HG03039 (cell line): ENCODE measurements at regions not wholly inside any gene's neighbourhood (a gene's known extent, or its start where the extent isn't known, plus 50 kb on each side); places are given as distances from the start of the nearest gene placed in this dataset.
"Not testable (repeated sequence)": the region's sequence is repeated elsewhere in the genome, so short reads cannot be mapped to it uniquely, and the experiment has no call there.

Source experiments
- ATAC-seq: cut with Tn5 transposase; IDR thresholded peaks from one replicate; pipeline ENCODE4 v1.9.1; 2021; ENCODE audit warnings: mild to moderate bottlenecking, moderate library complexity; ENCODE audit not compliant: unreplicated experiment

DNA sequence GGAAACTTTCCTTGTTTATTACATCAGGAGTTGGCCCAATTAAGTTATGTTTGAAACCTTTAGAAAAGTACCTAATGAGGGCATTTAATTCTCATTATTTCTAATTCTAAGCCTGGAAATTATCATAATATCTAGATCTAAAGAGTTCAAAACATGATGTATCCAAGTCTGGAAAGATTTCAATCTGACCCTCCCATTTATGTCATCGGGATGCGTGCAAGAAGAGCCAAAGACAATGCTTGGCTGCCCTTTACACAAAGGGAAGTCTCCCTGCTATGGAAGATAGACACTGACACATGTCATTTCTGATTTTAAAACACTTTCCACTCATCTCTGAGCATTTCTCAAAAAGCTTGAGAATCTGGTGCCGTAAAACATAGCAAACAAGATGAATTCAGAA lies 222.4 kb downstream of the ANTXR2 start:
- ATAC-seq, result no peak

DNA sequence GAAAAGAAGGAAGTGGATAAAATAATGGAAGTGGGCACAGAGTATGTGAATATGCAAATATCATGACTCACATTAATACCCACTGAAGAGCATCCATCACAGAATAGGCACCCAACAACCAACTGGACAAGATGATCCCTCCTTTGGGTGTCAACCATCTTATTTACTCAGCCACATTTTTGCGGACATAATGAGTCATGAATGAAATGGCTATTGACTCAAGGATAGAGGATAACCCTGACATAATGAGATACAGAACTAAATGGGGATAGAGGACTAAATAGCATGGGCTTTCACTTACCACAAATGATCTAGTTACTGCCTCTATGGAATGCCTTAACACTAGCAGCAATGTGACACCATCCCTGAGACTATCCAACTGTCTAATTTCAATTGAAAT lies 224.7 kb downstream of the ANTXR2 start:
- ATAC-seq, result no peak

DNA sequence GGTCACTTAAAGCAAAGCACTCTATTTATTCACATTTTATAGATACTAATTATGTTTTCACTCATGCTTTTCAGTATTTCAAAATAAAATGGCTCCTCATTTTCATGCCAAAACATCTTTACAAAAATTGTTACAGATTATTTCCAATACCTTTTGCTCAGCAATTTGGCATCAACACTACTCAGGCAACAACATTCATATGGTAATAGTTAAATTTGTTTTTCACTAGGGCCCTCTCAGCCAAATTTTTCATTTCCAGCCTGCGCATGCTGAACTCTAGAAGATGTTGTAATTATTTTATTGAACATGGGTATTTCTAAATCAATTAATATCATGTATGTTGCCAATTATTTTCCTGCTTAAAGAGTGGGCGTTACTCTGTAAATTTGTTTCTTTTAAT lies 225.6 kb downstream of the ANTXR2 start:
- ATAC-seq, result no peak

DNA sequence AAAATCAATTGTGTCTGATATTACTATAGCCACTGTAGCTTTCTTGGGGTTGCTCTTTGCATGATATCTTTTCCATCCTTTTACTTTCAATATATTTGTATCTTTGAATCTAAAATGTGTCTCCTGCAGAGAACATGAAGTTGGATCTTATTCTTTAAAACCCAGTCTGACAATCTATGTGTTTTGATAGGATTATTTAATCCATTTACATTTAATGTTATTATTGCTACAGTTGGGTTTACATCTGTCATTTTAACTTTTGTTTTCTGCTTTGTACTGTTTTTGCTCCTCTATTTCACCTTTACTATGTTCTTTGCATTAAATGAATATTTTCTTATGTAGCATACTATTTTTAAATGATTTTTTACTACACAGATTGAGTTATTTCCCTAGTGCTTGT lies 230.9 kb downstream of the ANTXR2 start:
- ATAC-seq, result no peak

DNA sequence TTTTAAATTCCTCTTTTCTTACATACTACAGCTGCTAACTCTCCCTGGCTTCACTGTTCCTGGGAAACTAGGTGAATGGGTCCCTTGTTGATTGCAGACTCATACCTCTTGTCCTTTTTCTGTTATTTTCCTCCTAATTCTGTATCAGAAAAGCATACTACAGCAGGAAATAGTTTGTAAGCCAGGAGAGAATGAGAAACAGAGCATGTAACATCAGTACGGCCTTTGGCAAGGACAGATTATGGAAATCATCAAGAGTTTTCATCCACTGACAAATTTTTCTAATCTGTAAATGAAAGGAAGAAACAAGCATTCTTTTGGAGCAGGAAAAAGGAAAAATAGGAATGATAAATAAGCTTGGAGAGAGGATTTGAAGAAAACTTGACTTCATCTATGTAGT lies 239.2 kb downstream of the ANTXR2 start:
- ATAC-seq, result no peak

DNA sequence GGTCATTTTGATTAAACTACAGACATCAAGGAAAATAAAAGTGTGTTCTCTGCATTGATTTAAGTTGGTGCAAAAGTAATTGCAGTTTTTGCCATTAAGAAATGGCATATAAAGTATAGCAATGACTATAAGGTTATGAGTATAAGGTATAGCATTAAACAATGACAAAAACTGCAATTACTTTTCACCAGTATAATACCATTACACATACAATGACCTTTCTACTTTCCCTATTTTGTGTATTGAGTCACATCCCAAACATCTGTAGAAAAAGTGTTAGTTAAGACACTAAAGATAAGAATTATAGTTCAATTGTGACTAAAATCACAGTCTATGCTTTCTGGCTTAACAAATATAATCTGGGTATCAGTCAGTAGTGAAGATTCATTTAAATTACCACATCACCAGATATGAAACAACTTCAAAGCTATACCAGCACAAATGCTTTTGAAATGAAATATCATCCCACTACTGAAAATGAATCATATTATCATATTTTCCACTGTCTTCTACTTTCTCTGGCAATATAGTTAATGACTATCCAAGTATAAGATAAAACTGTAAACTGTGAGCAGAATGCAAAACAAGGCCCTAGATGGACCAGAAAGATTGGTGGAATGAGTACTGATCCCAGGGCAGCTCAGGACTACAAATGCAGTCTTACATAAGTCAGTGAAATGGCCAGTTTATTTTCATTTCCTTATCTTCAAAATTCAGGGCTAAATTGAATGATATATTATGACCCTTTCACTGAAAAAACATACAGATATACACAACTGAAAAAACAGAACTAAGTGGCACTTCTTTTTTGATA lies 241.1 kb downstream of the ANTXR2 start:
- no peak for ATAC-seq

DNA sequence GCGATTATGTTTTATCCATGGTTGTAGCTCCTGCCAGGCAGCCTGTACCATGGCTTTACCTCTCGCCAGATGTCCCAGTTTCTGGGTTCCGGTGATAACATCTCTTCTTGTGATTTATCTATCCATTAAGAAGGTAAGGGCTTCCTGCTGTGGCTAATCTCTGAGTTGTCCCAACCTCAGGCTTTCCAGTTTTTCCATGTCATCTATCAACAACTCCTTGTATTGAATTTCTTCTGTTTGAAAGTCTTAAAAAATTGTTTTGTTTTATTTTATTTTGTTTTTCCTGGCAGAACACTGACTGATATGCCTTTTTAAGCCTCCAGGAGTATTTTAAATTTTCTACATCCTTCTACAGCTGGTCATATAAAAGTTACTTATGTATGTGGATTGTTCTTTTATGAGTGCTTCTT lies 241.9 kb downstream of the ANTXR2 start:
- ATAC-seq, result no peak

DNA sequence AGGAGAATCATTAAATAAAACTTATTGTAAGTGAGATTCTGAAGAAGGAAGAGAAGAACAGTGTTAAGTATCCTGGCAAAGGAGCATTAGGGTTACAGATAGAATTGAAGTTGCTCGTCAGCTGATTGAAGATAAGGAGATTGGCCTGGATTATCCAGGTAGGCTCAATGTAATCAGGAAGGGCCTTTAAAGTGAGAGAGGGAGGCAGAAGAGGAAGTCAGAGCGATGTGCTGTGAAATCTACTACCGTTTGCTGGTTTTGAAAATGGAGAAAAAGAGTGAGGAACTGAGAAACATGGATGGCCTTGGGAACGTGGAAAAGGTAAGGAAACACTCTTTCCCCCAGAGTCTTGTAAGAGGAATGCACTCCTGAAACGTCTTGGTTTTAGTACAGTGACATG lies 245.7 kb downstream of the ANTXR2 start:
- ATAC-seq, result no peak

DNA sequence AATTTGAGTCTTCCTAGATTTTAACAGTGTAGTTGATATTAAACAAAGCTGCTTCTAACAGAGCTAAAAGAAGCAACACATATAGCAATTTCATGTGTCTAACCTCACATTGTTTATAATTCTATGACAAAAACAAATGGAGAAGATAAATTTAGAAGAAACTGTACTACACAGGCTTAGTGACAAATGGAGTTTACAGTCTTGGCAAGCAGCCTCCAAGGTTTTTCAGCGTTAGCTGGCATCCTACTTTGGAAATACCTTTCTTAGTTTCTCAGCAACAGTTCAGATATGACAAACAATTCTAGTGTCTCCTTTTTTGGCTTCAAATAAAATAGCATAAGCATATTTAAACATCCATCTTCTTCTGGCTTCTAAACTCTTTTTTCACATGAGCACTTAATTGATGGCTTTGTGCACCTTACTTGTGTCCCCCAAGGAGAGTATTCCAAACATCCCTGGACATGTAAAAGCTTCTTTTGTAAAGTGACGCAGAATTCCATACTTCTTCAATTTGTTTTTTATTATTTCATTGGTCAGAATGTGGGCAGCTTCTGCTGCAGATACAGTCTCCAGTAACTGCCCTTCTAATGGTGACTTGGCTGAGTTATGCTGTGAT lies 249.8 kb downstream of the ANTXR2 start:
- no peak for ATAC-seq

DNA sequence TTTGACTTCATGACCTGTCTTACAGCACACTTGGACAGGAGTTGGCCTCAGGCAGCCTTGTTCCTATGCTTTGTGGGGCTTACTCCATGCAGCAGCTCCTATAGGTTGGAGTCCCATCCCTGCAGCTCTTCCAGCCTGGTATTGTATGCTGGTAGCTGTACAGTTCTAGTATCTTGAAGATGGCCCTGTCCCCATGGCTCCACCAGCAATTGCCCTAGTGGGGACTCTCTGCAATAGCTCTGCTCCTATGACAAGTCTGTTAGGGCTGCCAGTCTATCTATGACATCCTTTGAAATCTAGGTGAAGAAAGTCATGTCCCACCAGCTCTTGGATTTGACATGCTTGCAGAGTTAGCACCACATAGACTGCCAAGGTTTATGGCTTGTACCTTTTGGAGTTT lies 252.6 kb downstream of the ANTXR2 start:
- ATAC-seq, result no peak

DNA sequence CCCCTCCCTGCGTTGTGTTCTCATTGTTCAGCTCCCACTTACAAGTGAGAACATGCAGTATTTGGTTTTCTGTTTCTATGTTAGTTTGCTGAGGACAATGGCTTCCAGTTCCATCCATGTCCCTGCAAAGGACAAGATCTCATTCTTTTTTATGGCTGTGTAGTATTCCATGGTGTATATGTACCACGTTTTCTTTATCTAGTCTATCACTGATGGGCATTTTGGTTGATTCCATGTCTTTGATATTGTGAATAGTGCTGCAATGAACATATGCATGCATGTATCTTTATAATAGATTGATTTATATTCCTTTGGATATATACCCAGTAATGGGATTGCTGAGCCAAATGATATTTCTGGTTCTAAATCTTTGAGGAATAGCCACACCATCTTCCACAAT lies 265.1 kb downstream of the ANTXR2 start:
- ATAC-seq, result not testable (repeated sequence)

DNA sequence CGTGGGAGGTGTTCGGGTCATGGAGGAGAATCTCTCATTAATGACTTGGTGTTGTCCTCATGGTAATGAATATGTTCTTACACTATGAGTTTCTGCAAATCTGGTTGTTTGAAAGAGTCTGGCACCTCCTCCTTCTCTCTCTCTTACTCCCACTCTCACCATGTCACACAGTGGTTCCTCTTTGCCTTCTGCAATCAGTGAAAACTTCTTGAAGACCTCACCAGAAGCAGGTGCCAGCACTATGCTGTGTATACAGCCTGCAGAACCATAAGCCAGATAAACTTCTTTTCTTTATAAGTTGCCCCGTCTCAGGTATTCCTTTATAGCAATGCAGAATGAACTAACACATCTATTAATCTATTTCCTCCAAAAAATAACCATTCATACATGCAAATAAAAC lies 275.0 kb downstream of the ANTXR2 start:
- no peak for ATAC-seq

DNA sequence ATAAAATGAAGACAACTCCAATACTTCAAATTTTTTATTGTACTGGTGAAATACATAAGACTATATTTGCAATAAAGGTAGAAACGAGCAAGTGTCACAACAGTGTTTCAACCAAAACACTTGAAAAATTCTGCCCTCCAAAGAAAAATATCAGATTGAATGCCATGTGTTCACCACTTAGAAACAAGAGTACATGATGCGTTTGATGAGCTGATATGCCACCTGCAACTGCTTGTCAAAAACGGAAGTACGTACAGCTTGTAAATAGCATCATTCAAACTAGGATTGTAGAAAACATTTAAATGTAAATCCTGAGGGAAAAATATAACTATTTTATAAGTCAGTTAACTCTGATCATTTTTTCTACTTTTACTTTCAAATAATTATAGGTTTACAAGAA lies 276.1 kb downstream of the ANTXR2 start:
- no peak for ATAC-seq

DNA sequence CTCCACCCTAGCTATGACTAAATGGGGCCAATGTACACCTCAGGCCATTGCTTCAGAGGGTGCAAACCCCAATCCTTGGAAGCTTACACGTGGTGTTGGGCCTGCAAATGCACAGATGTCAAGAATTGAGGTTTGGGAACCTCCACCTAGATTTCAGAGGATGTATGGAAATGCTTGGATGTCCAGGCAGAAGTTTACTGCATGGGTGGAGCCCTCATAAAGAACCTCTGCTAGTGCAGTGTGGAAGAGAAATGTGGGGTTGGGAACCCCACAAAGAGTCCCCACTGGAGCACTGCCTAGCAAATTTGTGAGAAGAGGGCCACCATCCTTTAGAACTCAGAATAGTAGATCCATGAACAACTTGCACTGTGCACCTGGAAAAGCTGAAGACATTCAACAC lies 284.1 kb downstream of the ANTXR2 start:
- ATAC-seq, result no peak

DNA sequence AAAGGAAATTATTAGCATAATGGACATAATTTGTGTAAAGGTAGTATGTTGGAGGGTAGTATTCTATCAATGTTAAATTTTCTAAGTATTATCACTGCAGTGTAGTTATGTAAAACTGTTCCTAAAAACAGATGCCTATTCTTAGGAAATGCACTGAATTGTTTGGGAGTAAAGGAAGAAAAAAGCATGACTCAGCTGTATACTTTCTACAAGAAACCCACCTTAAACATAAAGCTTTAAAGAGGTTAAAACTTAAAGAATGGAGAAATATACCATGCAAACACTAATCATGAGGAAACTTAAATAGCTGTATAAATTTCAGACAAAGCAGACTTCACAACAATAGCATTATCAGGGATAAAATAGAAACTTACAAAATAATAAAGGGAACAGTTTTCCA lies 292.9 kb downstream of the ANTXR2 start:
- ATAC-seq, result no peak

DNA sequence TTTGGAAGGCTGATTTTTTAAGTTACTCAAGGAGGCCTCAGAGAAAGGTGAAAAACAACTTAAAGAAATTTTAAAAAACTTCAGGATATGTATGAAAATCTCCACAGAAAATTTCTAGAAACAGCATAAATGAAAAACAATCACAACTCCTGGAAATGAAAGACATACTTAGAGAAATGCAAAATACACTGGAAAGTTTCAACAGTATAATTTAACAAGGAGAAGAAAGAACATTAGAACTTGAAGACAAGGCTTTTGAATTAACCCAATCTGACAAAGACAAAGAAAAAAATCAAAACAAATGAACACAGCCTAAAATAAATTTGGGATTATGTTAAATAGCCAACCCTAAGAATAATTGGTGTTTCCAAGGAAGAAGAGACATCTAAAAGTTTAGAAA lies 300.5 kb downstream of the ANTXR2 start:
- no peak for ATAC-seq

DNA sequence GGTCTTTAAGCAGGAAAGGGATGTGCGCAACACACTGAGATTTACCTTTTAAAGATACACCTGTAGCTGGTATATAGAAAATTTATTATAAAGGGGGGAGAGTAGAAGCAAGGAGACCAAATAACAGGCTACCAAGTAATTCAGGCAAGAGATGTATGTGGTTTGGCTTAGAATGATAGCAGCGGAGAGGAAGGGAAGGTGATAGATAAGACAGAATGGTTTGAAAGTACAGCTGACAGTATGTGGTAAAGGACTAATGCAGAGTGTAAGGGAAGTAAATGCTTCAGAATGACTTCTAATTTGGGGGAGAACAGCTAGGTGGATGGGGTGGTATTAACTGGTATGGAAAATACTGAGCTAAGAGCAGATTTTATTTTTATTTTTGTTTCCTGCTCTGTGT lies 308.9 kb downstream of the ANTXR2 start:
- ATAC-seq, result no peak

DNA sequence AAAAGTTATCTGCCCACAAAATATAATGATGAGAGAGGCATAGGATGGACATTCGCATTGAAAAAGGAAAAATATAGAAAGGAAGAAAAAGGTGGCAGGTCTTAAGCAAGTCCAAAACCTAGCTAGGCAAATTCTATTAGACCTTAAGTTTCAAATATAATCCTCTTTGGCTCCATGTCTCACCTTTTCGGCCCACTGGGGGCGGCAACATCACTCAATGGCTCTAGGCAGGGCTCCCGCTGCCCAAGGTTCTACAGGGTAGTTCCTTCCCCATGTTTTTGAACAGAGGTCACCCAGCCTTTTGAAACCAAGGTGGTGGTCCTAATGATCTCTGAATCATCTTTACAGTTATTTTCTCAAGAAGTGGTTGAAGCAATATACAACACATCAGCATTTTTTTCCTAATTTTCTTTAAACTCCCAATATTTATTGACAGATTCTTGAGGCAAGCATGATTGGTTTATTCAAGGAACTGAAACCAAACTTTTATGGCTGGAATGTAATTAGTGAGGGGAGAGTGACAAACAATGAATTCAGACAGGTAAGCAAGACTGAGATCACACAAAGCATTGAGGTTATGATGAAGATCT lies 309.4 kb downstream of the ANTXR2 start:
- ATAC-seq, result no peak

DNA sequence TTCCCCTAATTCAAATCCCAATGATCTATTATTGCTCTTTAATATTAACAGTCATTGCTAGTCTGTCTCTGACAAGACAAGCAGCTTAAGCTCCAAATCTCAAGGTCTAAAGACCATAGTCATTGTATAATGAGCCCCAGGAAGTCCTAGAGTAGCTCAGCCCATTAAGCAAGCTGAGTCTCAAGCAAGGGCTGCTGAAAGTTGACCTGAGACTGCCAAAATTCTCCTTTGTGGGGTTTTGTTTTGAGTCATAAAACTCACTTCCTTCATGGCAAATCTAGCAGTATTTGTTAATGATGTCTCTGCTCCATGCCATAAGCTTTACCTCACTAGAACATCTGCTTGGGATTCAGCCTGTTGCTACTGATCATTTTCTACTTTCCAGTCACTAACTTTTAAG lies 313.2 kb downstream of the ANTXR2 start:
- ATAC-seq, result no peak

DNA sequence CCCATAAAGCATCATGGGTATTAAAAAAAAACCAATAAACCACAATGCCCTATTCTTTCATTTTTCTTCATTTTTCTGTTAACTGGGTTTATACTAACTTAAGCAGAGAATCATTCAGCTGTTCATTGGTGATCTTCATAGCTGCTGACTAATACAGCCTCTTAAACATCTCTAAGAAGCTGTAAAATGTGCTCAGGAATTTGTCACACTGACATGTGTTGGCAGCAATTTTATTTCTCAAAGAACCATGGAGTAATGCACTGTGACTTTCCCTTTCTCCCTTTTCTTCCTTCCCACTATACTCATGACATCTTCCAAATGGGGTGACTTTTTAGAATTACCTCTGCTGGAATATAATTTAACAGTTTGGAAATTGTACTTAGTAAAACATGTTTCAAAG lies 315.4 kb downstream of the ANTXR2 start:
- ATAC-seq, result no peak

DNA sequence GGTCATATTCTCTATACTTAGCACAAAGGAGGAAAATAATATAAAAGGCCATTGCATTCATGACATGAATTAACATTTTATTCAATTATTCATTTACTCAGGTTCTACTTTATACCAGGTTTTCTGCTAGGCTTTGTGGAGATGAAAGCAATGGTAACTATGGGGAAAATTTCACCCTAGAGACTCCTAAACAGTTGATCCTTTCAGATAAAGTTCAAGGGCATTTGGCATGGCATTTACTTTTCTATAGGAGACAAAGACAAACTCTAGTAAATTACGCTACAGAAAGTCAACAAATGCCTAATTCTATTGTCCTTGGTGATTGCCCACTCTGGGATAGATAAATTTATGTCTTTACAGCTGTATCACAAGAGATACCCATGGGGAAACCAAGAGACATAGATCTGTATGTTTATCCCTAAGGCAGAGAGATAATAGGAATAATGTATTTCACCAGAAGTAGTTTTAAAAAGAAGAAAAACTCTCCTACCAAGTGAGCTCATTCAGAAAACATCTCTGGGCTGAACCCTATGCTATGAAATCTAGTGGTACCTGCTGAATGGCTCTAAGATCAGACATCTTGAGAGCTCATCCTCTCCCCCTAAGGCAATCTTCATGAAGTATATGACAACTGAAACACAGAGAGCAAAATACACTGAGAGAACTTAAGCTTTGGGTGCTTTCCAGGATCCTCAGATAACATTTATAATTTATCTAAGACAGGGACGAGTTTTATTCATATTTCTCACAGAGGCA lies 316.7 kb downstream of the ANTXR2 start:
- ATAC-seq, result no peak

DNA sequence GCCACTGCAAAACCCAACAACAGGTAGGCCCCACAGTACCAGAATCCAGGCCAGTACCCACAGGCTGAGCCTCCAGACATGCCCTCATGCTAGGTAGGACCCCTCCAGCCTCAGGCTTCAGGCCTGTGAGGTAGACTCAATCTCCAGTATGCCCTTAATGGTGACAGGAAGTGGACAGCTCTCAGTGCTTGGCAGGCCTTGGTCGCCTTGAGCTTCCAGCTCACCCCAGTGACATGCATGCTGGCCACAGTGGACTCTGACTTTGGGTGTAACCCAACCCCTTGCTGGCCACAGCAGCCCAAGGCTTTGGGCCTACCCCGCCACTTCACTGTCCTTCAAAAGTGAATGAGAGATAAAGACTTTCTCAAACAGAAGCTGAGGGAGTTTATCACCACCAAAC lies 324.2 kb downstream of the ANTXR2 start:
- no peak for ATAC-seq
